GM19397 (cell line): ENCODE measurements at regions not wholly inside any gene's neighbourhood (a gene's known extent, or its start where the extent isn't known, plus 50 kb on each side); places are given as distances from the start of the nearest gene placed in this dataset.

Experiments used
- ATAC-seq: cut with Tn5 transposase; IDR thresholded peaks from one replicate; pipeline ENCODE4 v1.9.1; 2021; ENCODE audit warnings: mild to moderate bottlenecking, moderate library complexity; ENCODE audit not compliant: unreplicated experiment

DNA sequence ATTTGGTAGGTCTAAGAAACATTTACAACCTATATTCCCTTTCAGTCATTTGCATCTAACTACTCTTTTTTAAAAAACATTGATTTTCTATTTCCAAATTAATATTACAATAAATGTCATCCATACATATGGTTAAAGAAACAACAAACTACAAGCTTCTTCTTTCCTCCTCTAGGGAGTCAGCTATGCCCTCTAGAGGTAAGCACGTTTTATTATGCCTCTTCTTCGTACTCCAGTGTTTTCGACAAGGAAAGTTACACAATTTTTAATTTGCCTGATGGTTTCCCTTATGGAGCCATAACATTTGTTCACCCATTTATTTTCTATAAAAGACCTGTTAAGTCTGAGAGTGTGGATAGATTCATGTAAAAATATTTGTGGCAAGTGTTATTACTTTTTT, 183.4 kb upstream of the CDH7 start:
- no peak for ATAC-seq

DNA sequence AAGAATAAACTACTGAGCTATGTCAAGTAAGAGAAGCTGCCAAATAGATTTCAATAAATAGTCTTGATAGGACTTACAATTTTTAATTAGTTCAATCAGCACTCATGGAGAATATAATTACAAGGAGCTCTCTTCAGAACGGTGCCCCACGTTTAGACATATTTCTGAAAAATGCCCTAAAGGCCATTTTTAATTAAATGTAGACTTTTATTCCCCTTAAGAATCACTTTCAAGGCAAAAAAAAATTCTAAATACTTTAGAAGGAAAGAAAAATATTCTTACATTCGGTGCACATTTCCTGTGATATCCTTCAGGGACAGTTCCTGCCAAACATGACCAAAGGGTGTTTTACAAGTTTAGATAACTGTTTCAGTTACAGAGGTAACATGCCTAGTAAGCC, 202.5 kb upstream of the CDH7 start:
- ATAC-seq: no peak

DNA sequence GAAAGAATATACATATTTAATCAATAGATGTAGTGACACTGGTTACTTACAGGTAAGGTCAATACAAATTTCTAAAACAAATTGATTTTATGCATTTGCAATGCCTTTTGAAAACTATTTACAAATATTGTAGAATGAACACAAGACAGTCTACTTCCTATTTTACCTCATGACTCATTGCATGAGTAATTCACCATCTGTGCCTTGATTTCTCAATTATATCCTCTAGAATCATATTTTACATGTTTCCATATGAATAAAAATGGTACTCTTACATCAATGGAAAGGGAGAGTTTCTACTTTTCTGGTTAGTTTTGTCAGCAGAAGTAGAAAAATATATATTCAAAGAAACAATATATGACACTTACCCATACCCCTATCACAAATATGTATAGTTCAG, 203.8 kb upstream of the CDH7 start:
- ATAC-seq: no peak

DNA sequence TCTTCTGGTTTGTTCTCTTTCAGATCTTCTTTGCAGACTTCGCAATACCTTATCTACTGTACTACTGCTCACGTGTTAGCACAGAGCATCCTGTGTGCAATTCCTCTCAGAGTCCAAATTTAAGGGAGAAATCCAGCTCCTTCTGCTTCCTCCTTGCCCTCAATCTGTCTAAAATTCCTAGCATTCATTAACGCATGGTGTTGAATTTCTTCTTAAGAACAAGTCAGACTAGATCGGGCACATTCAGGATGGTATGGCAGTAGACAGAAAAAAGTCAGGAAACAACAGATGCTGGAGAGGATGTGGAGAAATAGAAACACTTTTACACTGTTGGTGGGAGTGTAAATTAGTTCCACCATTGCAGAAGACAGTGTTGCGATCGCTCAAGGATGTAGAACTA, 206.1 kb upstream of the CDH7 start:
- no peak for ATAC-seq

DNA sequence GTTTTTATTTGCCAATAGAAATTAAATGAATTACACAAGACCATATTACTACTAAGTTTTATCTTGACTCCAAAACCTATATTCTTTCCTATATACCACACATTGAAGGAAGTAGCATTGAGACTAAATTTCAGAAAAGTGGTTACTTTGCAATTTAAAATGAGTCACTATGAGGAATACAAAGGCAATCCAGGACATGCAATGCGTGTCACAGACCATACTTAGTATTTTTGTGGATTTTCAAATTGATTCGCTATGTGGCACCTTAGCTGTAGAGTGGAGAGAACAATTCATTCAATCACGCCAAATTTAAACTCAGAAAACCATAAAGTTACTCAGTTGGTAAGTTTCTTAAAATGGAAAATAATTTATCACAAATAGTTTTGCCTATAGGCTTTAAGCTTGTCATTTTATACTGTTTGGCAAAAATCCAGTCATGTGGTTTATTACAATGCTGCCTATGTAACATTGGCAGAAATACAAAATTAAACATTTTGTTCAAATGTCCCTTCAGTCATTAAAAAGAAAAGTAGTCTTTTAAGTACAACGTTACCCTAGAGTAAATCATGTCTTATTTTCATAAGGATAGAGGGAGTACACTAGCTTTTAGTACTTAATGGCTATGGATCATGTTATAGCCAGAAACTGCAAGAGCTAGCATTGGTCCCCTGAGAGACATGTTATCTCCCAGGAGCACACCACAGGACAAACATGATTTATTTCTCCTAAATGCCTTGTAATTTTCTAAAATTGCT, 222.8 kb upstream of the CDH7 start:
- ATAC-seq: no peak

DNA sequence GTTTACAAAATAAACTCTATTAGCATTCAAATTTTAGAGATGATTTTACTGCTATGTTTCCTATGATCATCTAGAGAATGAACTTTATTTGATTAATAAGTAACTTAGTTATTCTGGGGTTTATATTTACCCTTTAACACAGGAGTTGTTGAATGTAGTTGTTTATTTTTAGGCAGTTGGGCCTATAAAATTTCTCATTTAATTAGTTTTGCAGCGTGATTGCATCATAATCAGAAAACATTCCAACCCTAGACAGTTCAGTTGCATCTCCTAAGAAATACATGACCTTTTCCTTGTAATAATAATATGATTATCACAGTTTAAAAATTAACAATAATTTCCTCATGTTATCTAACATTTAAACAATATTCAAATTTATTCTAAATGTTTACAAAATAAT, 224.7 kb upstream of the CDH7 start:
- ATAC-seq: no peak

DNA sequence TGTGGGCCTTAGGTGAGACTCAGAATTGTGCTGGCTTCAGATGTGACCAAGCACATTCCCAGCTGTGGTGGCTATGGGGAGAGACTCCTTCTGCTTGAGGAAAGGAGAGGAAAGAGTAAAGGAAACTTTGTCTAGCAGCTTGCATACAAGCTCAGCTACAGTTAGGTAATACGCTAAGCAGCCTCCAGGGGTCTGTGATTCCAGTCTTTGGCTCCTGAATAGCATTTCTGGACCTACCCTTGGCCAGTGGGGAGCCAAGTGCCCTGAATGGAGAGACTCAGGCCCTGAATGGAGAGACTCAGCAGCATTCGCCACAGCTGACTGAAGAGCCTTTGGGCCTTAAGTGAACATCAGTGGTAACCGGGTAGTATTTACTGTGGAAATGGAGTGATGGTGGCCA, 227.4 kb upstream of the CDH7 start:
- ATAC-seq: no peak

DNA sequence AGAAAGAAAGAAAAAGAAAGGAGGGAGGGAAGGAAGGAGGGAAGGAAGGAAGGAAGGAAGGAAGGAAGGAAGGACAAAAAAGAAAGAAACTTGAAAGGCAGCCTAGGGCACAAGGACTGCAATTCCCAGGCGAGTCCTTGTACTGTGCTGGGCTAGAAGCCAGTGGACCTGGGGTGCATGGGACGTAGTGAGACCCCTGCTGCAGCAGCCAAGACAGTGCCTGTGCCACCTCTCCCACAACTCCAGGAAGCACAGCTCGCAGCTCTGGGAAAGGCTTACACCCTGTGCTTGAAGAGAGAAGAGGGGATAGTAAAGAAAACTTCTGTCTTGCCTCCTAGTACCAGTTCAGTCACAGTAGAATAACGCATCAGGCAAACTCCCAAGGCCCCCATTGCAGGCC, 227.9 kb upstream of the CDH7 start:
- ATAC-seq: no peak

DNA sequence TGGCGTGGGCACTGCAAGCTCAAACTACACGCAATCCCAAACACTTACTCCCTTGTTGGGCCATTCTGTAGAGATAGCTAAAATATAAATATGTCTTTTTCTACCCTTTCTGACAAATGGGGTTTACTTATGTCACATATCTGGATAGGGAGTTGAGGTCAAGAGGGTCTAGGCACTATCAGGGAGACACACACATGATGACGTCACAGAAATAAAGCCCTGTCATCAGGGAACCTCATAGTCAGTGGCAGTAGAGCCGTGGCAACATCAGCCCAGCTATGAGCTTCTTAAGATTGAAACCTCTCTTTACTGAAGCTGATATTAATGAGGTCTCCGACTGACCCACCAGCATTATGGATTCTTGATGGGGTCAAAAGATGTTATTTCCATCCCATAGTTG, 234.6 kb upstream of the CDH7 start:
- no peak for ATAC-seq

DNA sequence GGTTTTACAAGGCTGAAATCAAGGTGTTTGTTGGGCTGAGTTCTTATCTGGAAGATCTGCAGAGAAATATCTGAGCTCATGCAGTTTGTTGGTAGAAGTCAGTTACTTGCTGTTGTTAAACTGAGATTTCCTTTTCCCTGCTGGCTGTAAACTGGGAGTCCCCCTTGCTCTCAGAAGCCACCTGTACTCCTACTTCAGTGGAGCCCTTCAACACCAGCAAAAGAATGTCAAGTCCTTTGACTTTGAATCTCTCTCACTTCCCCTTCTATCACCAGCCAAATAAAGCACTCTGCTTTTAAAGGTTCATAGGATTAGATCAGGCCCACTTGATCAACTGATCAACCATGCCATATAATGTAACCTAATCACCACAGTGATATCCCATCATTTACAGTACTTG, 252.2 kb upstream of the CDH7 start:
- no peak for ATAC-seq

DNA sequence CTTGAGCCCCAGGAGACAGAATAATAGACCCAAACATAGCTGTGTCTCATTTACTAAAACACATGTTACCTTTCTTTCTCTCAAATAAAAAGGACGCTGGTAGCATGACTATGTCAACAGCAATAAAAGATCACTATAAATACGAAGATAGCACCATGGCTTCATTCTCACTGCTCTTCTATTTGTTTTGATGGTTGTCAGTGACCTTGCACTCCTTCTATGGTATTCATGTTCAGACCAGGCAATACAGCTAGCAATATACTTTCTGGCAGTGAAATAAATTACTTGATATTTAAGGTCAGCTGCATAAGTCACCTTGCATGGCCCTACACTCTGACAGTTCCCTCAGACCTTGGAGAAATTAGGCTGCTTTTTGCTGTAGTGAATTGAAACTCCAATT, 263.2 kb upstream of the CDH7 start:
- ATAC-seq: no peak

DNA sequence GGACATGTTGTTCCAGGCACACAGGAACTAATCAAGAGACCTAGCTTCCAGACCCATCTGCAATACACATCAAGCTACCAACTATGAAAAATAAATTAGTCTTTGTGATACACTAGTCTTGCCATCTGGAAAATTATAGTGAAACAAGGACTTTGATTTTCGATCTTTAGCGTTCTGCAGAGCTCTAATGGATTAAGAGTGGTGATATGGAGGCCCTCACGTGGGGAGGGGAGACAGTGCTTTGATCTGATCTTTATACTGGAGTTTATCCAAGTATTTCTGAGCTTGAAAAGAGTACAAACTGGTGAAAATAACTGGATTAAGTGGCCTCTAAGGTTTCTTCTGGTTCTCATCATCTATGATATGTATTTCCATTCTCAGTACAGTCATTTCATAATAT, 273.4 kb upstream of the CDH7 start:
- ATAC-seq: no peak

DNA sequence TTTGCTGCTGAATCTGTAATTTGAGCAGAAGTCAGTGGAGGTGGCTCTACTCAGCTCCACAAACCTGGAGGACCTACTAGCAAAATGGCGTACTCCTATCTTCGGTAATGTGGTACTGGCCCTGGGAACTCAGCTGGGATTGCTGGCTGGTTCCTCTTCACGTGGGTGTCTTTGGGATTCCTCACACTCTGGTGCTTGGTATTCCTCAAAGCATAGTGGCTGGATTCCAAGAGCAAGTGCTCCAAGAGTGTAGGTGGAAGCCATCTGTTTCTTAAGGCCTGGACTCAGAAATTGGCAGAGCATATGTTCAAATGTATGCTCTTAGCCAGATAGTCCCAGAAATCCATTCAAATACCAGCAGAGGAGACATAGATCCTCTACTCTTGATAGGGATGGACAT, 281.9 kb upstream of the CDH7 start:
- no peak for ATAC-seq

DNA sequence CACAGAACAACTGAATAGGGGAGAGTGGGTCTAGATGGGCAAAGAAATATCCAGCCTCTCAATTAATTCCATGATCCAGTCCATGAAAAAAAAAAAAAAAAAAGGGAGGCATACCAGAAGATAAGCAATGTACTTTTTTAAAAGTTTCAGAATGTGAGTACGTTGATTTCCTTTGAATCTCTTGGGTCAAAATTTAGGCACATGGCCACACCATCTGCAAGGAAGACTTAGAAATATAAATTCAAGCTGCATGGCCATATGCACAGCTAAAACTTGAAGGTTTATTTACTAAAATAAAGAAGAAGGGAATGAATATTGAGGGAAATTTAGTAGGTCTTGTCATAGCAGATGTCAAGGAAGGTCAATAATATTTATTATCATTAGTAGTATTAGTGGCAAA, 286.5 kb upstream of the CDH7 start:
- no peak for ATAC-seq

DNA sequence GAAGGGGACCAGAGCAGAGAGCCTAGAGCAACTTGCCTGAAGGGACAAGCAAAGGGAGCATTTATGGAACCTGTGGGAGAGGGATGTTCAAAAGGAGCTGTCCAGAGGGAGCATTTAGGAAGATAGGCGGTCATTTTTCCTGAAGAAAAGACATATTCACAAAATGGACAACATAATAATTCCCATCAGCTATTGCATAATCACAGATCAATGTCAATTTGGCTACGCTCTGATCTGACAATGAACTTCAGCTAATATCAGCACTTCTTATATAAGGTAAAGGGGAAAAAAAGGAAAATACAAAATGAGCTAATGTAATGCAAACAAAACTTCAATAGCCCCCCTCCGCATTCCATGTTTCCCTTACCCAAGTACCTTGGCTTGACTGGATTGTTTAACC, 291.1 kb upstream of the CDH7 start:
- no peak for ATAC-seq

DNA sequence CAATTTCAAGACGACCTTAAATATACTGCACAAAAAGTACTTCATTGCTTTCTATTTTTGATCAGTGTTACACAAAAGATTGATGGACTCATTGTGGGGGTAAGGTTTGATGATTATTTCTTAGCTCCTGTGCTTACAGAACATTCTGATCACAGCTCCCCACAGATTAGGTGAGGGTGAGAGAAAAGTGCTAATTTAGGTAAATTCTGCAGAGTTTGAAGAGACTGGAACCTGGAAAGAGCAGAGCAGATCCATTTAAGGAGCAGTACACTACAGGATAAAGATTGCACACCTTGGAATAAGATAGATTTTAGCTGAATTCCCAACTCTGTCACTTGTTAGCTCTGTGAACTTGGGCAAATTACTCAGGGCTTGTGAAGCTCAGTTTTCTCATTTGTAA, 291.9 kb upstream of the CDH7 start:
- ATAC-seq: no peak

DNA sequence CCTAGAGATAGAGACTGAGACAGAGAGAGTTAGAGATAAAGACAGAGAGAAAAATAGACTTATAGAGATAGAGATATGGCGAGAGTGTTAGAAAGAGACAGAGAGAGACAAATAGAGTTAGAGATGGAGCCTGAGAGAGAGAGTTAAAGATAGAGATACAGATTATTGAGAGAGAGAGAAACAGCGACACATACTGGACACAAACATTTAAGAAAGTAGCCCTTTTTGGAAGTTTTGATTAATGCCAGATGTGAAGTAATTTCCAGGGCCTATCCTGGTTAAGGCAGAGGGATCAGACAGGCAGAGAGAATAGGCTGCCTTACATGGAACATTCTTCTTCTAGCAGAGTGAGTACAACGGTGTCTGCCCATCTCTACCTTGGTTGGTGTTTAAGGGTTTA, 311.6 kb upstream of the CDH7 start:
- ATAC-seq: no peak

DNA sequence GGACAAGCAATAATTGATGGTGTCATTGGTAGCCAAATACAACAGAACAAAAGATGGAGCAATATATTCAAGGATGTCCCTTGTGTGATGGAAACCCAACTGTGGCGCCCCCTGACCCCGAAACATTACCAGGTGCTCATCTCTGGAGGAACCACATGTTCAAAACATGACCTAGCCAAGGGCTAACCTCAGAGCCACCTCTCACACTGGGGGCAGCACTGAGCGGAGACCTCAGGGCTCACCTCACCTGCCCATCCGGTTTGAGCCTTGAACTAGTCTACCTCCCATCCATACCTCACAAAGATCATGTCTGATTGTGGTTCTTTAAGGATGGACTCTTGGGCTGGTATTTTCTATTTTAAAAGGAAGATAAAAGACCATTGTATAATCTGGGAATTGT, 314.4 kb upstream of the CDH7 start:
- ATAC-seq: no peak

DNA sequence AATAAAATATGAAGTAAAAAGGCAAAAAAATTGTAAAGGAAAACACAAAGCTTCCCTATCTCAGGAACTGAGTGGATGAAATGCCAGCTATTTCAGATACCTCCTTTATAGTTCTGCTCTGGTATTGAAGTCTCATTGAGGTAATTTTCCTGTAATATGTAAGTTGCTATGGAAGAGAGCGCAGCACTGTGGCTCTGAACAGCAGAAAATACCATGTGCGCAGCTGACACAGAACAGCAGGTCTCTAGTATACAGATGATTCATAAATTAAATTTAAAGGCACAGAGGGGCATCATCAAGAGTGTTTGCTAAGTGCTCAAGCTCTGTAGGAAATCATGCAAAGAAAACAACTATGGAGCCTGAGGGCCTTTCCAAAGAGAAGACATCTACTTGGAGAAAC, 315.3 kb upstream of the CDH7 start:
- ATAC-seq: no peak

DNA sequence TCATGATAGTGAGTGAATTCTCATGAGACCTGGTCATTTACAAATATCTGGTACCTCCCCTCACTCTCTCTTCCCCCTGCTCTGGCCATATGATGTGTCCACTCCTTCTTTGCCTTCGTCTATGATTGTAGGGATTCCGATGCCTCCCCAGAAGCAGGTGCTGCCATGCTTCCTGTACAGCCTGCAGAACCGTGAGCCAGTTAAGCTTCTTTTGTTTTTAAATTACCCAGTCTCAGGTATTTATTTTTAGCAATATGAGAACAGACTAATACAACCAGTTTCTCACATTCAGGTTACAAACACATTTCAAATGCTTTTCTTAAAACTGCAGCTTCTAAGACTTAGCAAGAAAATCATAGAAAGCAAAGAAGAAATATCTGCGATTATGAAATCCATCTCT, 321.2 kb upstream of the CDH7 start:
- no peak for ATAC-seq

DNA sequence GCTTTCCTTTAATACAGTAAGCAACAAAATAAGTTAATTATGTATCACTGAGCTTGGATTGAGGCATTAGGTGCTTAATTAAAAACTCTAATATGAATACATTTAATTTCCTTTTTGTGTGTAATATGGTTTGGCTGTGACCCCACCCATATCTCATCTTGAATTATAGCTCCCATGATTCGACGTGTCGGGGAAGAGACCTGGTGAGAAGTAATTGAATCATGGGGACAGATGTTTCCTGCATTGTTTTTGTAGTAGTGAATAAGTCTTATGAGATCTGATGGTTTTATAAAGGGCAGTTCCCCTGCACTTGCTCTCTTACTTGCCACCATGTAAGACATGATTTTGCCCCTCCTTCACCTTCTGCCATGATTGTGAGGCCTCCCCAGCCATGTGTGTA, 325.4 kb upstream of the CDH7 start:
- ATAC-seq: no peak

DNA sequence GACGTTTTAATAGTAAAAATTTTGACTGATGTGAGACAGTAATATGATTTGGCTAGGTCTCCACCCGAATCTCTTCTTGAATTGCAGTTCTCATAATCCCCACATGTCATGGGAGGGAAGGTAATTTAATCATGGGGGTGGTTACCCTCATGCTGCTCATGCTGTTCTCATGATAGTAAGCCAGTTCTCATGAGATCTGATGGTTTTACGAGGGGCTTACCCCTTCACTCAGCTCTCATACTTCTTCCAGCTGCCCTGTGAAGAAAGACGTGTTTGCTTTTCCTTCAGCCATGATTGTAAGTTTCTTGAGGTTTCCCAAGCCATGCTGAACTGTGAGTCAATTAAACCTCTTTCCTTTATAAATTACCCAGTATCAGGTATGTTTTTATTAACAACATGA, 327.0 kb upstream of the CDH7 start:
- ATAC-seq: no peak

DNA sequence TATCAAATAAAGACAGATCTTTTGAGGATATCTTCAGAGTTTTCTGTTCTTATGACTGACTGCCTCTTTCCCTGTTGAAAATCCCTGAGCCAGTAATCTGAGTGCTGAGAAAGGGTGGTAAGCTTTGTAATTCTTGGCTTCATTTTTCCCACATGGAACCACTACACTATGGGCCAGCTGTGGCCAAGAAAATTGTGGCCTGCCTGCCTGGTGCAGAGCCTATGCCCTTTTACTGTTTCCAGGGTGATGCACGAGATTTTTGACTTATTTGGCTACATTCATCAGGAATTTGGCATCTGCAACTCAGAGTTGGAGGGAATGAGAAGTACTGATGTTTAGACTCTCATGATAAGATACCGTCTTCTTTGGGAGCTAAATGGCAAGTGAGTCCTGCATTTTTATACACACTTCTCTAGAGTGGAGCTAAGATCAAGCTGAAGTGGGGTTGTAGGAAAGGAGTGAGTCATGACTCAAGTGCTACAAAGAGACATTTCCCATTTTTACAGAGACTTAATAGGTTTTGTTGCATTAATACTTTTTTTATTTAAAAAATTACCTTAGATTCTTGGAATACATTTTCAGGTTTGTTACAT, 328.2 kb upstream of the CDH7 start:
- no peak for ATAC-seq
